GM21717 (cell line): ENCODE measurements at regions not wholly inside any gene's neighbourhood (a gene's known extent, or its start where the extent isn't known, plus 50 kb on each side); places are given as distances from the start of the nearest gene placed in this dataset.
"Not testable (repeated sequence)": the region's sequence is repeated elsewhere in the genome, so short reads cannot be mapped to it uniquely, and the experiment has no call there.

Source experiments
- ATAC-seq: cut with Tn5 transposase; IDR thresholded peaks from one replicate; pipeline ENCODE4 v1.9.1; 2021; ENCODE audit warnings: mild to moderate bottlenecking, moderate library complexity; ENCODE audit not compliant: unreplicated experiment

GRCh38 chr3:106425026-106425425 is 556.2 kb upstream of the CBLB start:
- ATAC-seq, result no peak

GRCh38 chr3:106425916-106426315 is 557.1 kb upstream of the CBLB start:
- no peak for ATAC-seq

GRCh38 chr3:106428565-106428994 is 559.8 kb upstream of the CBLB start:
- no peak for ATAC-seq

- ATAC-seq, result no peak
Measured at GRCh38 chr3:106431721-106432120, 562.9 kb upstream of the CBLB start.

GRCh38 chr3:106435899-106436453 is 567.2 kb upstream of the CBLB start:
- no peak for ATAC-seq

- no peak for ATAC-seq
Measured at GRCh38 chr3:106438887-106439286, 570.1 kb upstream of the CBLB start.

- no peak for ATAC-seq
Measured at GRCh38 chr3:106440672-106441071, 571.9 kb upstream of the CBLB start.

GRCh38 chr3:106446271-106446670 is 577.5 kb upstream of the CBLB start:
- no peak for ATAC-seq

- ATAC-seq, result no peak
Measured at GRCh38 chr3:106447723-106448301, 579.0 kb upstream of the CBLB start.

- ATAC-seq, result not testable (repeated sequence)
Measured at GRCh38 chr3:106448372-106448966, 579.7 kb upstream of the CBLB start.

- no peak for ATAC-seq
Measured at GRCh38 chr3:106452096-106452495, 583.3 kb upstream of the CBLB start.

GRCh38 chr3:106454497-106454896 is 585.7 kb upstream of the CBLB start:
- ATAC-seq, result no peak

- peak; percentile 96 for ATAC-seq
Measured at GRCh38 chr3:106457281-106458180, 588.7 kb upstream of the CBLB start.

- ATAC-seq, result no peak
Measured at GRCh38 chr3:106458952-106459351, 590.1 kb upstream of the CBLB start.

- no peak for ATAC-seq
Measured at GRCh38 chr3:106466881-106467280, 598.1 kb upstream of the CBLB start.

GRCh38 chr3:106473576-106474475 is 605.0 kb upstream of the CBLB start:
- ATAC-seq, result no peak

GRCh38 chr3:106482451-106482850 is 613.6 kb upstream of the CBLB start:
- ATAC-seq, result no peak

GRCh38 chr3:106485217-106485616 is 616.4 kb upstream of the CBLB start:
- no peak for ATAC-seq

- ATAC-seq, result no peak
Measured at GRCh38 chr3:106485802-106486201, 617.0 kb upstream of the CBLB start.

- not testable (repeated sequence) for ATAC-seq
Measured at GRCh38 chr3:106486945-106487639, 618.3 kb upstream of the CBLB start.
